Keratinocyte (primary cell): ENCODE measurements at regions not wholly inside any gene's neighbourhood (a gene's known extent, or its start where the extent isn't known, plus 50 kb on each side); places are given as distances from the start of the nearest gene placed in this dataset.

Experiments
- DNase-seq: peaks from one replicate; pipeline ENCODE4 v3.0.0-alpha.2; 2011; ENCODE audit warnings: low read depth, missing footprints, low spot score
- FAIRE-seq: peaks from 2 replicates; lab custom pipeline; 2011; peaks lifted over from hg19 to GRCh38; lab: Jason Lieb, UNC
- H2AFZ ChIP-seq: 2 replicates; pipeline ENCODE4 v1.6.0; 2012; ENCODE audit warnings: low read length, control low read depth, inconsistent platforms; ENCODE audit not compliant: control insufficient read depth
- H3K27ac ChIP-seq: 2 replicates; pipeline ENCODE4 v1.5.1; 2011; ENCODE audit warnings: low read length; ENCODE audit not compliant: control insufficient read depth, insufficient read depth
- H3K27me3 ChIP-seq: 3 replicates; pipeline ENCODE4 v1.6.0; 2011; ENCODE audit warnings: low read length; ENCODE audit not compliant: control insufficient read depth, insufficient read depth; ENCODE audit errors: extremely low read depth
- H3K36me3 ChIP-seq, 2 experiments: 2 replicates in 1 of 2; 3 replicates in 1 of 2; pipeline ENCODE4 v1.5.1; 2011; ENCODE audit warnings: low read length in 2 of 2, mild to moderate bottlenecking in 1 of 2; ENCODE audit not compliant: control insufficient read depth in 2 of 2, insufficient read depth in 2 of 2; ENCODE audit errors: extremely low read depth in 1 of 2
- H3K4me1 ChIP-seq: 3 replicates; pipeline ENCODE4 v1.5.1; 2011; ENCODE audit warnings: low read length; ENCODE audit not compliant: control insufficient read depth, insufficient read depth; ENCODE audit errors: extremely low read depth
- H3K4me2 ChIP-seq: 3 replicates; pipeline ENCODE4 v1.6.0; 2011; ENCODE audit warnings: low read depth, low read length; ENCODE audit not compliant: control insufficient read depth, insufficient read depth; ENCODE audit errors: extremely low read depth
- H3K4me3 ChIP-seq, 3 experiments: fragments of 200-600 bp in 1 of 3; sonication (generic) in 1 of 3; 2 replicates in 2 of 3; 3 replicates in 1 of 3; pipeline ENCODE4 v1.5.1; 2011 to 2016; ENCODE audit warnings: low read length in 3 of 3, mild to moderate bottlenecking in 3 of 3, control low read depth in 2 of 3, inconsistent platforms in 1 of 3, low read depth in 1 of 3, mixed read lengths in 1 of 3, mixed run types in 1 of 3, moderate library complexity in 1 of 3; ENCODE audit not compliant: control insufficient read depth in 2 of 3, insufficient read depth in 2 of 3; ENCODE audit errors: extremely low read depth in 1 of 3
- H3K79me2 ChIP-seq: 2 replicates; pipeline ENCODE4 v1.6.0; 2012; ENCODE audit warnings: low read length; ENCODE audit not compliant: control insufficient read depth, insufficient read depth
- H3K9ac ChIP-seq: 3 replicates; pipeline ENCODE4 v1.6.0; 2011; ENCODE audit warnings: low read length; ENCODE audit not compliant: control insufficient read depth, insufficient read depth; ENCODE audit errors: extremely low read depth
- H3K9me1 ChIP-seq: 3 replicates; pipeline ENCODE4 v1.6.0; 2011; ENCODE audit warnings: low read length; ENCODE audit not compliant: control insufficient read depth, insufficient read depth; ENCODE audit errors: extremely low read depth
- H3K9me3 ChIP-seq: 2 replicates; pipeline ENCODE4 v1.5.1; 2012; ENCODE audit warnings: low read depth, low read length; ENCODE audit not compliant: control insufficient read depth
- H4K20me1 ChIP-seq: 3 replicates; pipeline ENCODE4 v1.6.0; 2011; ENCODE audit warnings: low read length; ENCODE audit not compliant: control insufficient read depth, insufficient read depth; ENCODE audit errors: extremely low read depth
- EZH2 ChIP-seq: IDR thresholded peaks from one replicate; pipeline ENCODE4 v1.6.1; 2012; ENCODE audit warnings: inconsistent platforms, mild to moderate bottlenecking, low read length, moderate library complexity
- dilution Hi-C: fragments of 300-500 bp; cut with MboI; formaldehyde crosslinking; loops from one replicate; pipeline ENCODE4 v1.7.0; 2020; ENCODE audit warnings: low sequenced_read_pairs; ENCODE audit not compliant: extremely low pct_ligation_motif_present
- TF ChIP-seq, protein P1 (sequence below), 3 experiments: IDR thresholded peaks in 1 of 3; conservative IDR thresholded peaks in 1 of 3; optimal IDR thresholded peaks in 1 of 3; 2 replicates in 2 of 3; 3 replicates in 1 of 3; pipeline versions ENCODE3 to v1.5.1; 2011; ENCODE audit warnings: low read length in 3 of 3, mild to moderate bottlenecking in 3 of 3, moderate library complexity in 2 of 3, control low read depth in 1 of 3, inconsistent platforms in 1 of 3; ENCODE audit not compliant: insufficient read depth in 2 of 3; ENCODE audit errors: extremely low read depth in 1 of 3

DNA sequence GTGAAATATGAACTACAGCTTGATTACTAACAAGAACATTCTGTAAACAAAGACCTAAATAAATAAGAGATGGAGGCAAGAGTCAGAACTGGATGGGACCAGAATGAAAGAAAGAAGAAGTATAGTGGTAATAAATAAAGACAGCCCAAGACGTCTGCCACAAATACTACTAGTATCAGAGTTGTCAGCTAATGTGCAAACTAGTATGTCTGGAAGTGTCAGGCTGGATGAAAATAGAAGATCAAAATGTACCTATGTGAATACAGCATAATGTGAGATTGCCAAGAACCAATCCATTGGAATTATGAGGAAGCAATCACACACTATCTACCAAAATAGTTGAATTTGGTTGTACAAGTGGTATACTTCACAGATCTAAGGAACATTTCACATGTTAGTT lies 353.0 kb downstream of the BTG1 start:
- no peak for FAIRE-seq
- no peak overlapping the region for H3K4me3 ChIP-seq
- H3K27me3 ChIP-seq = no peaks in the 10 kb centered on the region

DNA sequence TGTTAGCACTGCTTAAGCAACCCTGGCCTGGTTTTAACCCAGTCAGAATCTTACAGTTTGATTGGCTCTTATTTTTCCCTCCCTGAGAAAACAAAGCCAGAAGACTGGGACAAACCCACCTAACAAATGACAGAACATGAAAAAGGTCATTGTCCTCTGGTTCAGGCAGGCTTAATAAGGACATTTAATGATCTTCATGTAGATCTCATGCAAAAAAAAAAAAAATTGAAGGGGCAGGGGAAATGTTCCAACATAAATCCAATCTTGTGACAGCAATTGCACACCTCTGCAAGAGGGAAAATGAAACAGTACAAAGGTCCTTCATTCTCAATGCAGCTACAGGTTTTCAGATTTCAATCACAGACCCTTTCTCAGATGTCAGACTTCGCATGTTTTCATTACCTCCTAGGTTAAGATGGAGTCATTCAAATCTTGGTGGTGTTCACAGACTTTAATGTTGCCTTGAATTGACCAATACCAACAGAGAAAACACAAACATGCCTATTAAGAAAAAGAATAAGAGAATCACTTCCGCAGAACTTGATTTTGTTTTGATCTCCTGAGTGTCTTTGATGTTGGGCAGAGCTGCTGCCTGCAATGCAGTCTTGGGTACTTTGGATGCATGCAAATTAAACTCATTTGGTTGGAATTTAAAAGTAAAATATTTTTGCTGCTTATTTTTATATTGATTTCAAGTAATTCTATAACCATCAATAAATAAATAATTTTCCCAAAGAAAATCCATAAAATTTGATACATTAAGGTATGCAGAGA lies 359.0 kb downstream of the BTG1 start:
- FAIRE-seq = no peak
- Histone ChIP-seq H2AFZ (no peak overlapping the region), H3K27me3 (no peaks in the 10 kb centered on the region), H3K9me1 (no peaks in the 10 kb centered on the region), H3K9ac (no peak overlapping the region), H3K4me1 (no peaks in the 10 kb centered on the region), H3K4me2 (no peak overlapping the region), H3K36me3 (no peaks in the 10 kb centered on the region), H4K20me1 (no peaks in the 10 kb centered on the region), H3K79me2 (no peaks in the 10 kb centered on the region), H3K27ac (no peak overlapping the region), H3K9me3 (no peaks in the 10 kb centered on the region), H3K4me3 (no peak overlapping the region)
- TF ChIP-seq EZH2 = no peak
- TF ChIP-seq, protein P1, sequence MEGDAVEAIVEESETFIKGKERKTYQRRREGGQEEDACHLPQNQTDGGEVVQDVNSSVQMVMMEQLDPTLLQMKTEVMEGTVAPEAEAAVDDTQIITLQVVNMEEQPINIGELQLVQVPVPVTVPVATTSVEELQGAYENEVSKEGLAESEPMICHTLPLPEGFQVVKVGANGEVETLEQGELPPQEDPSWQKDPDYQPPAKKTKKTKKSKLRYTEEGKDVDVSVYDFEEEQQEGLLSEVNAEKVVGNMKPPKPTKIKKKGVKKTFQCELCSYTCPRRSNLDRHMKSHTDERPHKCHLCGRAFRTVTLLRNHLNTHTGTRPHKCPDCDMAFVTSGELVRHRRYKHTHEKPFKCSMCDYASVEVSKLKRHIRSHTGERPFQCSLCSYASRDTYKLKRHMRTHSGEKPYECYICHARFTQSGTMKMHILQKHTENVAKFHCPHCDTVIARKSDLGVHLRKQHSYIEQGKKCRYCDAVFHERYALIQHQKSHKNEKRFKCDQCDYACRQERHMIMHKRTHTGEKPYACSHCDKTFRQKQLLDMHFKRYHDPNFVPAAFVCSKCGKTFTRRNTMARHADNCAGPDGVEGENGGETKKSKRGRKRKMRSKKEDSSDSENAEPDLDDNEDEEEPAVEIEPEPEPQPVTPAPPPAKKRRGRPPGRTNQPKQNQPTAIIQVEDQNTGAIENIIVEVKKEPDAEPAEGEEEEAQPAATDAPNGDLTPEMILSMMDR (optimal IDR thresholded peaks at IDR 0.05 in 1 of 3, IDR thresholded peaks at IDR 0.05 in 1 of 3, conservative IDR thresholded peaks at IDR 0.05 in 1 of 3; ENCODE audit: extremely low read depth in 1 of 3, insufficient read depth in 2 of 3, low read length in 3 of 3) = no peak
- dilution Hi-C loops = no loop called here
- DNase-seq = no peak

More for the DNA sequence above, 353.0 kb downstream of the BTG1 start:
- no peak overlapping the region for H2AFZ ChIP-seq
- TF ChIP-seq EZH2 = no peak
- TF ChIP-seq, protein P1 (optimal IDR thresholded peaks at IDR 0.05 in 1 of 3, IDR thresholded peaks at IDR 0.05 in 1 of 3, conservative IDR thresholded peaks at IDR 0.05 in 1 of 3; ENCODE audit: extremely low read depth in 1 of 3, insufficient read depth in 2 of 3, low read length in 3 of 3) = no peak
- no peaks in the 10 kb centered on the region for H3K79me2 ChIP-seq
- H3K4me1 ChIP-seq = no peaks in the 10 kb centered on the region
- H3K36me3 ChIP-seq = no peaks in the 10 kb centered on the region
- DNase-seq = no peak
- H4K20me1 ChIP-seq = no peaks in the 10 kb centered on the region
- no peaks in the 10 kb centered on the region for H3K9me1 ChIP-seq
- no peak overlapping the region for H3K27ac ChIP-seq
- dilution Hi-C loops = no loop called here
- H3K9ac ChIP-seq = no peak overlapping the region
- no peak overlapping the region for H3K4me2 ChIP-seq
- no peaks in the 10 kb centered on the region for H3K9me3 ChIP-seq
